LNCAP (cell line): ENCODE measurements at regions not wholly inside any gene's neighbourhood (a gene's known extent, or its start where the extent isn't known, plus 50 kb on each side); places are given as distances from the start of the nearest gene placed in this dataset.

Experiments
- TF ChIP-seq, protein P1 (sequence below): fragments of 450-650 bp; IDR thresholded peaks from 2 replicates; pipeline ENCODE4 v1.5.1; 2017; ENCODE audit warnings: mild to moderate bottlenecking

- TF ChIP-seq, protein P1, sequence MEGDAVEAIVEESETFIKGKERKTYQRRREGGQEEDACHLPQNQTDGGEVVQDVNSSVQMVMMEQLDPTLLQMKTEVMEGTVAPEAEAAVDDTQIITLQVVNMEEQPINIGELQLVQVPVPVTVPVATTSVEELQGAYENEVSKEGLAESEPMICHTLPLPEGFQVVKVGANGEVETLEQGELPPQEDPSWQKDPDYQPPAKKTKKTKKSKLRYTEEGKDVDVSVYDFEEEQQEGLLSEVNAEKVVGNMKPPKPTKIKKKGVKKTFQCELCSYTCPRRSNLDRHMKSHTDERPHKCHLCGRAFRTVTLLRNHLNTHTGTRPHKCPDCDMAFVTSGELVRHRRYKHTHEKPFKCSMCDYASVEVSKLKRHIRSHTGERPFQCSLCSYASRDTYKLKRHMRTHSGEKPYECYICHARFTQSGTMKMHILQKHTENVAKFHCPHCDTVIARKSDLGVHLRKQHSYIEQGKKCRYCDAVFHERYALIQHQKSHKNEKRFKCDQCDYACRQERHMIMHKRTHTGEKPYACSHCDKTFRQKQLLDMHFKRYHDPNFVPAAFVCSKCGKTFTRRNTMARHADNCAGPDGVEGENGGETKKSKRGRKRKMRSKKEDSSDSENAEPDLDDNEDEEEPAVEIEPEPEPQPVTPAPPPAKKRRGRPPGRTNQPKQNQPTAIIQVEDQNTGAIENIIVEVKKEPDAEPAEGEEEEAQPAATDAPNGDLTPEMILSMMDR, result no peak
These were observed 665.8 kb upstream of the ZEB2 start for GRCh38 chr2:145185696-145186095.

DNA sequence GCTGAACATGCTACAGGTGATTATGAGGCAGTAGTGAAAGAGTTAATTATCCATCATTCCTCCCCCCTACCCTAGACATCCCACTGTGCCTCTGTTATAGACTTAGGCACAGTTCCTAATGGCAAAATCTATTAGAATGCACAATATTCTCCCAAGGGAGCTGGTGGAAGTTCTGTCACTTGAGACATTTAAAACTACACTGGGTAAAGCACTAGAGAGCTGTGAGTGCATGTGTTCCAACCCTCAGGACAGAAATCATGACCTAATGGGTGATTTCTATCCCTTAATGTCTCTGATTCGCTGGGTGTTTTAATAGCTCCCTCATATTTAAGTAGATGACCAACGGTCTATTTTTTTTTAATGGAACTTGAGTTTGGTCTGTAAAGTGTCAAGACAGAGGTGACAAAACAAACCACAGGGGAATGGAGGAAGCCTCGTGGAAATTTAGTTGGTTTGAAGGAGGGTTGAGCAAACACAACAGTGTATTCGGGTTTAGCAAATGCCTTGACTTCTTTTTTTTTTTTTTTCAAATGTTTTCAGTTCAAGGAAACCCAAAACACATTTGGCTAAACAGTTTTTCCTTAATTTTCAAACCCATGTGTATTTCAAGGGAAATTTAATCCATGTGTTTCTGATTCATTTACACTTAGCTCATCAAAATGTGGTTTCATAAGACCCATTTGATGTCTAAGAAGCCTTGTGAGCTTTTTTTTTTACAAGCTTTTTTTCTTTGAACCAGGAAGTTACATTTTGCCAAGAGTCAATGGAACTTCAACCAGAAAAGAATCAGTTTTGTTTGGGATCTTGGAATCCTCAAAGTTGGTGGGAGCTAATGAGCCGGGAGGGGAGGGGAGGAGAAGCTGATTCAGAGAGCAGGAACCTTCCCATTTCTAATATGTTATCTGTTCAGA, 665.1 kb upstream of the ZEB2 start:
- TF ChIP-seq, protein P1, result no peak

DNA sequence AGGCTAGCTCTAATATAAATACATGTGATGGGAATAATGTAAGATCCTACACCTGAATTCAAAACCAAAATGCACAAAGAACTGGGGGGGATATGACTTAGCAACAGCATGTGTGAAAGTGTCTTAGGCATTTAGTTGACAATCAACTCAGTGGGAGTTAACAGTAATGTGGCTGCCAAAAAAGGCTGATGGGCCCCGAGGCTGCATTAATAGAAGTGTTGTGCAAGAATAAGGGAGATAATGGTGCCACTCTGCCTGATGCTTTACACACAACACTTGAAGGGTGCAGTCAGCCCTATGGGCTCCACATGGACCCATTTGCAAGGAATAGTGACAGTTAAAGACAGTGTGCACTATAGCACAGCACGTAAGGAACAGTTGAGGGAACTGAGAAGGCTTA, 649.4 kb upstream of the ZEB2 start:
- TF ChIP-seq, protein P1, result no peak

- TF ChIP-seq, protein P1, result no peak
These were observed 648.2 kb upstream of the ZEB2 start for GRCh38 chr2:145168091-145168490.

GRCh38 chr2:145166731-145167302, 646.9 kb upstream of the ZEB2 start:
- TF ChIP-seq, protein P1, result no peak

DNA sequence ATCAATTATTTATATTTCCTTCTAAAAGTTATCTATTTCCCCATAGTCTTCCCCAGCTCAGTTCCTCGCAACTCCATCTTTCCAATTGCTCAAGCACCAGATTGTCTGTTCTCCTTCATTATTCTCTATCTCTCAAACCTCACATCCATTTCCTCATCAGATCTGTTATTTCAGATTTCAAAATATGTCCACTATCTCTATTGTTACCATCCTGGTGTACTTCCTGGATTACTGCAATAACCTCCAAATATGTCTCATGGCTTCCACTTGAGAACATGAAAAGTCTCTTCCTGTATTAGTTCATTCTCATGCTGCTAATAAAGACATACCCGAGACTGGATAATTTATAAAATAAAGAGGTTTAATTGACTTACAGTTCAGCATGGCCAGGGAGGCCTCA, 641.7 kb upstream of the ZEB2 start:
- TF ChIP-seq, protein P1, result no peak

GRCh38 chr2:145160855-145161254, 640.9 kb upstream of the ZEB2 start:
- TF ChIP-seq, protein P1, result no peak
